NCI-H510A (cell line): ENCODE measurements at regions not wholly inside any gene's neighbourhood (a gene's known extent, or its start where the extent isn't known, plus 50 kb on each side); places are given as distances from the start of the nearest gene placed in this dataset.
A peak's percentile ranks its signal among the peaks of the same experiment; 100 is the strongest.

ENCODE experiments used
- DNase-seq: peaks from one replicate; lab custom pipeline; 2025; lab: John Stamatoyannopoulos, UW

- no peak for DNase-seq
Measured at GRCh38 chr1:106964495-106964894, 92.0 kb upstream of the PRMT6 start.

GRCh38 chr1:106968644-106969043 lies 87.8 kb upstream of the PRMT6 start:
- DNase-seq: no peak

- DNase-seq: no peak
Measured at GRCh38 chr1:106969731-106970130, 86.7 kb upstream of the PRMT6 start.

- DNase-seq: no peak
Measured at GRCh38 chr1:106972074-106972473, 84.4 kb upstream of the PRMT6 start.

- DNase-seq: no peak
Measured at GRCh38 chr1:106975944-106976343, 80.5 kb upstream of the PRMT6 start.

GRCh38 chr1:106978477-106979322 lies 77.8 kb upstream of the PRMT6 start:
- no peak for DNase-seq

GRCh38 chr1:106979371-106979770 lies 77.1 kb upstream of the PRMT6 start:
- DNase-seq: no peak

- no peak for DNase-seq
Measured at GRCh38 chr1:106980121-106980520, 76.4 kb upstream of the PRMT6 start.

- DNase-seq: no peak
Measured at GRCh38 chr1:106984801-106985200, 71.7 kb upstream of the PRMT6 start.

DNA sequence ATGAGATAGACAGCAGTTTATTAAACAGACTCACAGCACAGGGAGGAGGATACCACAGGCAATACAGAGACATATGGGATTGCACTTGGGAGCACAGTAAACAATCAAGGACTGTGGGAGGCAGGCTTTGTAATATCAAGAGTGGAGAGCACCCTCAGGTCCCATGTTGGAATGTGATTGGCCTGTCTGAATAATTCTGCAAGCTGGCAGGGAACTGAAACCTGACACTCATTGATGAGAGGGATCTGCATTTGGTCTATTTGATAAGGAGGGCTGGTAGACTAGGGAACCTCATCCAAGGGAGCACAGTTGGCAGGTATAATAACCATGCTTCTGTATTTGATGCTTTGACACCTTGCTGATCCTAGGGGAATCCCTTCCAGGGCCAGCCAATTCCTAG lies 69.9 kb upstream of the PRMT6 start:
- DNase-seq: peak; percentile 60

- DNase-seq: no peak
Measured at GRCh38 chr1:106995970-106996369, 60.5 kb upstream of the PRMT6 start.

- no peak for DNase-seq
Measured at GRCh38 chr1:106998431-106999002, 58.0 kb upstream of the PRMT6 start.

- no peak for DNase-seq
Measured at GRCh38 chr1:107000902-107001301, 55.6 kb upstream of the PRMT6 start.

DNA sequence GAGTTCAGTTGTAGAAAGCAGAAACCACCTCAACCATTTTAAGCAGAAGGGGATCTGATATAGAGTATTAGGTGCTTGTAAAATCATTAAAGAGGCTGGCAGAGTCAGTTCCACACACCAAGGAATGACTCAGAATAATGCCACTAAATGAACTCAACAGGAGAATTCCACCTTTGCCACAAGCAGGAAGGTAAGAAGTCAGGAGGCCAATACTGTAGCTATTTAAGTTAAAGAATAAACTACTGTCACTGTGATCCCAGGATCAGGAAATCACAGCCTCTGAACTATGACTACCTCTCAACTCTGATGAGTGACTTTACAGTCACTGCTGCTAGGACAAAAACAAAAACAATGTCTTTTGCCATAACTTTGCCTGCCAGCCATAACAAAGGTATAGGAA lies 52.5 kb upstream of the PRMT6 start:
- no peak for DNase-seq

DNA sequence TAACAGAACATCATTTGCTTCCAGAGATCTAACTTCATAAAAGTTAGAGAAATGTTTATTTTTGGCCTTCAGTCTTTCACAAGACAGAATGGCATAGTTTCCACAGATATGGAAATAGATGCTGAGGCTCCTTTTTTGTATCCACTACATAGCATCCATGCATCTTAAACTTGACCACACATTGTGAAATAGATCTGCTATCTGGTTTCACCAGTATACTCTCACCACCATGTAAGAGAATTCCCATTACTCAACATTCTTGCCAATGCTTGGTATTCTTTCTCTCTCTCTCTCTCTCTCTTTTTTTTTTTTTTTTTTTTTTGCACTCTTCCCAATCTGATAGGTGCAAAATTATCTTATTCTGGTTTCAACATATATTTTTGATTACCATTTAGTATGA lies 52.1 kb upstream of the PRMT6 start:
- no peak for DNase-seq
